ENCODE measurements at regions not wholly inside any gene's neighbourhood (a gene's known extent, or its start where the extent isn't known, plus 50 kb on each side); places are given as distances from the start of the nearest gene placed in this dataset.
"Not testable (repeated sequence)": the region's sequence is repeated elsewhere in the genome, so short reads cannot be mapped to it uniquely, and the experiment has no call there.

GRCh38 chr2:76697439-76697838 lies 824.7 kb downstream of the LRRTM4 start:
- POLR2A ChIA-PET (ENCODE audit: partially characterized antibody); H3K9me3 ChIP-seq (ENCODE audit: control insufficient read depth in 1 of 2, low read length in 2 of 2); CTCF ChIA-PET (ENCODE audit: partially characterized antibody); H3K27ac Mint-ChIP-seq; H3K4me3 Mint-ChIP-seq; H3K4me3 ChIP-seq (ENCODE audit: low read length in 2 of 2); H3K36me3 ChIP-seq (ENCODE audit: insufficient read depth, low read length); H3K4me1 ChIP-seq (ENCODE audit: insufficient read depth, low read length); H3K4me1 Mint-ChIP-seq; H3K36me3 Mint-ChIP-seq; H3K27ac ChIP-seq (ENCODE audit: low read depth, low read length); H3K27me3 ChIP-seq (ENCODE audit: insufficient read depth, low read length); H3K27me3 Mint-ChIP-seq; DNase-seq; intact Hi-C loops (cut with micrococcal nuclease): not testable (repeated sequence)
- peaks cover 0 to 24% (median 13%) of the 10 kb centered on the region in 8 donors for H3K9me3 Mint-ChIP-seq

- Histone ChIP-seq H3K9me3 (ENCODE audit: control insufficient read depth in 1 of 2, low read length in 2 of 2) (no peaks in the 10 kb centered on the region), H3K27me3 (ENCODE audit: insufficient read depth, low read length) (no peaks in the 10 kb centered on the region), H3K27ac (ENCODE audit: low read depth, low read length) (no peak overlapping the region), H3K4me1 (ENCODE audit: insufficient read depth, low read length) (no peaks in the 10 kb centered on the region), H3K4me3 (ENCODE audit: low read length in 2 of 2) (no peak overlapping the region), H3K36me3 (ENCODE audit: insufficient read depth, low read length) (no peaks in the 10 kb centered on the region)
- no peak overlapping the region for H3K27ac Mint-ChIP-seq
- CTCF ChIA-PET (ENCODE audit: partially characterized antibody): no interaction called here
- DNase-seq: no peak
- intact Hi-C loops (cut with micrococcal nuclease): no loop called here
- H3K36me3 Mint-ChIP-seq: no peaks in the 10 kb centered on the region
- H3K4me1 Mint-ChIP-seq: no peaks in the 10 kb centered on the region
- peaks cover 0 to 27% (median 8%) of the 10 kb centered on the region in 8 donors for H3K9me3 Mint-ChIP-seq
- POLR2A ChIA-PET (ENCODE audit: partially characterized antibody): no interaction called here
- no peak overlapping the region for H3K4me3 Mint-ChIP-seq
- H3K27me3 Mint-ChIP-seq: no peaks in the 10 kb centered on the region
Observed at GRCh38 chr2:76692908-76693307, 829.3 kb downstream of the LRRTM4 start.

GRCh38 chr2:76688732-76689131 lies 833.4 kb downstream of the LRRTM4 start:
- DNase-seq: no peak
- H3K4me3 ChIP-seq (ENCODE audit: low read length in 2 of 2): no peak overlapping the region
- Mint-ChIP-seq H3K27me3 (no peaks in the 10 kb centered on the region), H3K4me3 (no peak overlapping the region), H3K4me1 (no peaks in the 10 kb centered on the region), H3K36me3 (no peaks in the 10 kb centered on the region), H3K27ac (no peak overlapping the region), H3K9me3 (peaks cover 3 to 19% (median 9%) of the 10 kb centered on the region in 8 donors)
- no peaks in the 10 kb centered on the region for H3K4me1 ChIP-seq (ENCODE audit: insufficient read depth, low read length)
- CTCF ChIA-PET (ENCODE audit: partially characterized antibody): no interaction called here
- POLR2A ChIA-PET (ENCODE audit: partially characterized antibody): no interaction called here
- H3K27me3 ChIP-seq (ENCODE audit: insufficient read depth, low read length): no peaks in the 10 kb centered on the region
- no peak overlapping the region for H3K27ac ChIP-seq (ENCODE audit: low read depth, low read length)
- H3K36me3 ChIP-seq (ENCODE audit: insufficient read depth, low read length): no peaks in the 10 kb centered on the region
- intact Hi-C loops (cut with micrococcal nuclease): no loop called here
- no peaks in the 10 kb centered on the region for H3K9me3 ChIP-seq (ENCODE audit: control insufficient read depth in 1 of 2, low read length in 2 of 2)

- ChIA-PET CTCF (ENCODE audit: partially characterized antibody) (no interaction called here), POLR2A (ENCODE audit: partially characterized antibody) (no interaction called here)
- H3K4me3 Mint-ChIP-seq: no peak overlapping the region
- Histone ChIP-seq H3K36me3 (ENCODE audit: insufficient read depth, low read length) (no peaks in the 10 kb centered on the region), H3K9me3 (ENCODE audit: control insufficient read depth in 1 of 2, low read length in 2 of 2) (no peaks in the 10 kb centered on the region), H3K4me1 (ENCODE audit: insufficient read depth, low read length) (no peaks in the 10 kb centered on the region), H3K27ac (ENCODE audit: low read depth, low read length) (no peak overlapping the region), H3K27me3 (ENCODE audit: insufficient read depth, low read length) (no peaks in the 10 kb centered on the region), H3K4me3 (ENCODE audit: low read length in 2 of 2) (no peak overlapping the region)
- H3K9me3 Mint-ChIP-seq: peaks cover 3 to 19% (median 8%) of the 10 kb centered on the region in 8 donors
- no peaks in the 10 kb centered on the region for H3K36me3 Mint-ChIP-seq
- intact Hi-C loops (cut with micrococcal nuclease): no loop called here
- H3K4me1 Mint-ChIP-seq: no peaks in the 10 kb centered on the region
- no peak for DNase-seq
- H3K27ac Mint-ChIP-seq: no peak overlapping the region
- H3K27me3 Mint-ChIP-seq: no peaks in the 10 kb centered on the region
Observed at GRCh38 chr2:76687923-76688322, 834.3 kb downstream of the LRRTM4 start.

GRCh38 chr2:76684756-76685155 lies 837.4 kb downstream of the LRRTM4 start:
- no peaks in the 10 kb centered on the region for H3K27me3 ChIP-seq (ENCODE audit: insufficient read depth, low read length)
- H3K36me3 ChIP-seq (ENCODE audit: insufficient read depth, low read length): no peaks in the 10 kb centered on the region
- no peaks in the 10 kb centered on the region for H3K4me1 ChIP-seq (ENCODE audit: insufficient read depth, low read length)
- Mint-ChIP-seq H3K27ac (no peak overlapping the region), H3K27me3 (no peaks in the 10 kb centered on the region), H3K36me3 (no peaks in the 10 kb centered on the region), H3K4me1 (no peaks in the 10 kb centered on the region), H3K4me3 (no peak overlapping the region), H3K9me3 (peaks cover 6 to 27% (median 11%) of the 10 kb centered on the region in 8 donors)
- DNase-seq: no peak
- H3K9me3 ChIP-seq (ENCODE audit: control insufficient read depth in 1 of 2, low read length in 2 of 2): no peaks in the 10 kb centered on the region
- H3K4me3 ChIP-seq (ENCODE audit: low read length in 2 of 2): no peak overlapping the region
- no peak overlapping the region for H3K27ac ChIP-seq (ENCODE audit: low read depth, low read length)
- ChIA-PET POLR2A (ENCODE audit: partially characterized antibody) (no interaction called here), CTCF (ENCODE audit: partially characterized antibody) (no interaction called here)
- intact Hi-C loops (cut with micrococcal nuclease): no loop called here

GRCh38 chr2:76679025-76679396 lies 843.2 kb downstream of the LRRTM4 start:
- H3K4me1 ChIP-seq (ENCODE audit: insufficient read depth, low read length): no peaks in the 10 kb centered on the region
- H3K4me1 Mint-ChIP-seq: no peaks in the 10 kb centered on the region
- peaks cover 4 to 12% (median 7%) of the 10 kb centered on the region in 8 donors for H3K9me3 Mint-ChIP-seq
- no peak for DNase-seq
- no peak overlapping the region for H3K4me3 ChIP-seq (ENCODE audit: low read length in 2 of 2)
- H3K27ac ChIP-seq (ENCODE audit: low read depth, low read length): no peak overlapping the region
- no peaks in the 10 kb centered on the region for H3K27me3 Mint-ChIP-seq
- H3K4me3 Mint-ChIP-seq: no peak overlapping the region
- H3K27ac Mint-ChIP-seq: no peak overlapping the region
- no peaks in the 10 kb centered on the region for H3K9me3 ChIP-seq (ENCODE audit: control insufficient read depth in 1 of 2, low read length in 2 of 2)
- POLR2A ChIA-PET (ENCODE audit: partially characterized antibody): no interaction called here
- H3K36me3 Mint-ChIP-seq: no peaks in the 10 kb centered on the region
- no peaks in the 10 kb centered on the region for H3K36me3 ChIP-seq (ENCODE audit: insufficient read depth, low read length)
- intact Hi-C loops (cut with micrococcal nuclease): no loop called here
- no peaks in the 10 kb centered on the region for H3K27me3 ChIP-seq (ENCODE audit: insufficient read depth, low read length)
- CTCF ChIA-PET (ENCODE audit: partially characterized antibody): no interaction called here

GRCh38 chr2:76678383-76679024 lies 843.7 kb downstream of the LRRTM4 start:
- Mint-ChIP-seq H3K27me3 (no peaks in the 10 kb centered on the region), H3K4me1 (no peaks in the 10 kb centered on the region), H3K9me3 (peaks cover 1 to 12% (median 7%) of the 10 kb centered on the region in 8 donors), H3K4me3 (no peak overlapping the region), H3K36me3 (no peaks in the 10 kb centered on the region), H3K27ac (no peak overlapping the region)
- no peaks in the 10 kb centered on the region for H3K4me1 ChIP-seq (ENCODE audit: insufficient read depth, low read length)
- ChIA-PET CTCF (ENCODE audit: partially characterized antibody) (no interaction called here), POLR2A (ENCODE audit: partially characterized antibody) (no interaction called here)
- no peaks in the 10 kb centered on the region for H3K9me3 ChIP-seq (ENCODE audit: control insufficient read depth in 1 of 2, low read length in 2 of 2)
- no peaks in the 10 kb centered on the region for H3K36me3 ChIP-seq (ENCODE audit: insufficient read depth, low read length)
- intact Hi-C loops (cut with micrococcal nuclease): no loop called here
- H3K27ac ChIP-seq (ENCODE audit: low read depth, low read length): no peak overlapping the region
- H3K4me3 ChIP-seq (ENCODE audit: low read length in 2 of 2): no peak overlapping the region
- DNase-seq: no peak
- H3K27me3 ChIP-seq (ENCODE audit: insufficient read depth, low read length): no peaks in the 10 kb centered on the region

GRCh38 chr2:76675212-76675611 lies 847.0 kb downstream of the LRRTM4 start:
- Mint-ChIP-seq H3K27ac (no peak overlapping the region), H3K4me3 (no peak overlapping the region), H3K9me3 (peaks cover 0 to 11% (median 3%) of the 10 kb centered on the region in 8 donors), H3K27me3 (no peaks in the 10 kb centered on the region), H3K36me3 (no peaks in the 10 kb centered on the region), H3K4me1 (no peaks in the 10 kb centered on the region)
- no peak overlapping the region for H3K4me3 ChIP-seq (ENCODE audit: low read length in 2 of 2)
- no peaks in the 10 kb centered on the region for H3K27me3 ChIP-seq (ENCODE audit: insufficient read depth, low read length)
- H3K9me3 ChIP-seq (ENCODE audit: control insufficient read depth in 1 of 2, low read length in 2 of 2): no peaks in the 10 kb centered on the region
- ChIA-PET POLR2A (ENCODE audit: partially characterized antibody) (no interaction called here), CTCF (ENCODE audit: partially characterized antibody) (no interaction called here)
- no peak for DNase-seq
- H3K27ac ChIP-seq (ENCODE audit: low read depth, low read length): no peak overlapping the region
- no peaks in the 10 kb centered on the region for H3K4me1 ChIP-seq (ENCODE audit: insufficient read depth, low read length)
- intact Hi-C loops (cut with micrococcal nuclease): no loop called here
- no peaks in the 10 kb centered on the region for H3K36me3 ChIP-seq (ENCODE audit: insufficient read depth, low read length)
